ENCODE measurements at regions not wholly inside any gene's neighbourhood (a gene's known extent, or its start where the extent isn't known, plus 50 kb on each side); places are given as distances from the start of the nearest gene placed in this dataset.
A peak's percentile ranks its signal among the peaks of the same experiment; 100 is the strongest.
"Not testable (repeated sequence)": the region's sequence is repeated elsewhere in the genome, so short reads cannot be mapped to it uniquely, and the experiment has no call there.

- ATAC-seq (ENCODE audit: low FRiP score); DNase-seq (ENCODE audit: low spot score): not testable (repeated sequence)
Observed at GRCh38 chr20:30302786-30303185, 954.7 kb upstream of the DEFB115 start.

- not testable (repeated sequence) for ATAC-seq (ENCODE audit: low FRiP score); DNase-seq (ENCODE audit: low spot score)
Observed at GRCh38 chr20:30309938-30310337, 947.5 kb upstream of the DEFB115 start.

DNA sequence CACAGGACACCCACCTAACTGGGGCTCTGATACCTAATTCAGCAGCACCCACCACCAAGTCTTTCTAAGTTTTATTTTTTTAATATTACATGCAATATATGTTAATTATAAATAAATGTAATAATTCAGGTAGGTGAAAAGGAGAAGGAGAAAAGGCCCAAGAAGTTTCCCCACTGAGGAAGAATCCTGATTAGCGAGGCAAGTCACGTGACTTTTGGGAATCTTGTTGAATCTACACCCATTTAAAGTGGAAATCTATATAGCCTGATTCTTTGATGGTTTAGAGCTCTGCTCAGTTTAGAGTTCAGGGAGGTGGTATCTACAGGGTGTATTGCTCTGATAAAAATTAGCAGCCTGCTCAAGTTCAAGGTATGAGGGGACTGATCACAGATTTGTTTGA is 947.1 kb upstream of the DEFB115 start:
- DNase-seq (ENCODE audit: low spot score); ATAC-seq (ENCODE audit: low FRiP score): not testable (repeated sequence)

DNA sequence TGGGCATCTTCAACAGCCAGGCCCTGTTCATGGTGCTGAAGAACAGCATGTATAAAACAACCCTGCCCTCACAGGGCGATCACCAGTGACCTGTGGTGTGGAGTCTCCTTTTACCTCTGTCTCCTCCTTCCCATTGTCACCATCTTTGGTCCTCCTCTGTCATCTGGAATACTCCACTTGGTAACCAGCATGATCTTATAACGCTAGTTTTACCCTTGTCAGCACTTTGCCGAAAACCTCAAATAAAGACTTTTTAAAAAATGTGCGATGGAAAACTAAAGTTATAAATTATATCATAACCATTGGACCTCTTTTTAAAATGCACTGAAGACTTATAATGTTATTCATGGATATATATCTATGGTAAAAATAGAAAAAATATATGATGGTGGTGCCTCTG is 945.2 kb upstream of the DEFB115 start:
- DNase-seq (ENCODE audit: low spot score); ATAC-seq (ENCODE audit: low FRiP score): not testable (repeated sequence)

GRCh38 chr20:30313660-30314059 is 943.8 kb upstream of the DEFB115 start:
- DNase-seq (ENCODE audit: low spot score): not testable (repeated sequence)

DNA sequence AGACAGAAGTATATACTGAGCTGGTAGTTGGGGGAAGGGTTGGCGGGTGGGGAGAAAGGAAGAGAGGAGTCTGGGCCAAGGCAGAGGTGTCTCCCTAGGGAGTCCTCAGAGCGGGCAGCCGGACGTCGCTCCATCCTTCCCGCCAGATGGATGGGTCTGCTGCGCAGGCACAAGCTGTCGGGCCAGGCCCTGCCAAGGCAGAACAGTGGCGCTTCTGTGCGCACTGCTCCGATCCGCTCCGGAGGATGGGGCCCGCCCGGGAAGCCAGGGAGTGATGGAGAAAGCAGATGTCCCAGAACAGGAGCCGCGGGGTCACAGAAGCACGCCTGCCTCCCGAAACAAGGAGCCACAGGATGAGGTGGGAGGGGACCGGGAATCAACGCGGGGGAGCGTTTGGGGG is 941.4 kb upstream of the DEFB115 start:
- ATAC-seq (ENCODE audit: low FRiP score); DNase-seq (ENCODE audit: low spot score): not testable (repeated sequence)

More at GRCh38 chr20:30313660-30314059, 943.8 kb upstream of the DEFB115 start:
- not testable (repeated sequence) for ATAC-seq (ENCODE audit: low FRiP score)

DNA sequence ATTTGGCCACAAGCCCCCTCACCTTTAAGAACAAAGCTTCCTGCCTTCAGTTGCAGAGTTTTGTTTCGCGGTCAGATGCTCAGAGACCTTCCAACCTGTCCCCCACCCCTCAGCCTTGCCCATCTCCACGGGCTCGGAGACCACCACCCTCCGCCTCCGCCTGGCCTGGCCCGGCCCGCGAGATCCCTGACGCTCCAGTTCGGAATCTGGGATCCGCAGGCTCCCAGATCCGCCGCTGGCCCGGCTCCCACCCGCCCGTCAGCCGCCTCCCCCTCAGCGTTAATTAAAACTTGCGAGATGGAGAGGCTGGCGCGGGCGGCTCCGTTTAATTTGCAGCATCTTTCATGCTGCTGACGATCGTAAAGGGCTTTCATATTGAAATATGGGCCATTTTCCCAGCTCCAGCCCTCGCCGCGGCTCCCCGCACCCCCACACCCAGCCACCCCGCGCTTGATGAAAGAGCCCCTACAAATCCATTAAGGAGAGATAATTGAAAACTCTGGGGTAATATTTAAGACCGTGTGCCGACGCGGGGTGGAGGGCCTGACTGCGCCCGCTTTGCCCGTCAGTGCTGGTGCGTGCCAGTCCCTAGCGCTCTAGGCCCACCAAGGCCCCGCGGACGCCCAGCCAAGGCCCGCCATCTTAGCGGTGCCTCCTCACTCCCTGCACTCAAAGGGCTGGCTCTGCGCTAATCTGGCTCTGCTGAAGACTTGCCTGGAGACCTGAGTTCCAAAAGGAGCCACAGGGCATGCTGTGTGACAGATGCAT is 940.7 kb upstream of the DEFB115 start:
- DNase-seq (ENCODE audit: low spot score); ATAC-seq (ENCODE audit: low FRiP score): not testable (repeated sequence)

DNA sequence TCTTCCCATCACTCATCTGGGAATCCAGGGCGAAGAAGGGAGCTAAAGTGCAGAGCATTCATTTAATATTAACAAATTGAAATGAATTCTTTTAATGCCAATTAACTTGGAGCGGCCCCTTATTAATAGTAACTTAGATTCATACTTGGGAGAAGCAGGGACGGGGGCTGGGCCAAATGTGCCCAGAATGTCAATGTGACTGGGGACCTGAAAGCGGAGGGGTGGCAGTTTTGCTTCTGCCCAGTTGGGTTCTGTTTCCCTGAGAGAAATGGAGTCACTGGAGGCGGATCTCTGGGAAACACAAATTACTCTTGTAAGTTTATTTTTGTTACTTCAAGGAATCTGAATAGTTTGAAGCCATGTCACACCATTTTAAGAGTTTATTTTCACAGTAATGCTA is 923.7 kb upstream of the DEFB115 start:
- ATAC-seq (ENCODE audit: low FRiP score); DNase-seq (ENCODE audit: low spot score): not testable (repeated sequence)

GRCh38 chr20:30337556-30337955 is 919.9 kb upstream of the DEFB115 start:
- DNase-seq (ENCODE audit: low spot score); ATAC-seq (ENCODE audit: low FRiP score): not testable (repeated sequence)

GRCh38 chr20:30348932-30349331 is 908.5 kb upstream of the DEFB115 start:
- not testable (repeated sequence) for DNase-seq (ENCODE audit: low spot score); ATAC-seq (ENCODE audit: low FRiP score)

DNA sequence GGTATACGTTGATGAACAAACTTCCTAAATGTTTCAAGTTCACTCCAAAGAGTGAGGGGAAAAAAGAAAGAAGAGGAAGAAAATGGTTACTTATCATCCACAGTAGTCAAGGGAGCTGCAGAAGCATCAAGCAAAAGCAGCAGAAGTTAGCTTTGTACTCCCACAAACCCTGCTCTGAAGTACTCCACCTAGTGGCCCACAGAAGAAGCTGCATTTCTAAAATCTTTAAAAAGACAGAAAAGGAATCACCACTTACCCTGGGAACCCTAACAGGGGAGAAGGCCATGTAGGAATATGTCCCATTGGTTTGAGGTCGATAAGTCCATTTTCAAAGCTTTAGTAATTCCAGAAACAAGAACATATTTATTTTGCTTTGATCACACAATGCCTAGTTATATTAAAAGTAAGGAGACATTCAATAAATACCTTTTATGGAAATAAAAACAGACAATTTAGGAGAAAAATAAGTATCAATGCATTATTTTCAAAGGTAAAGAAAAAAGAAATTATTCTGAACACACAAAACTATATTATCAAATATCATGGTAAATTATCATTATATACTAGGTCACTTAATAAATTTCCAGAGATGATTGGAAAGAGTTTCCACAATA is 900.5 kb upstream of the DEFB115 start:
- DNase-seq (ENCODE audit: low spot score); ATAC-seq (ENCODE audit: low FRiP score): not testable (repeated sequence)

GRCh38 chr20:30361756-30362155 is 895.7 kb upstream of the DEFB115 start:
- not testable (repeated sequence) for DNase-seq (ENCODE audit: low spot score); ATAC-seq (ENCODE audit: low FRiP score)

DNA sequence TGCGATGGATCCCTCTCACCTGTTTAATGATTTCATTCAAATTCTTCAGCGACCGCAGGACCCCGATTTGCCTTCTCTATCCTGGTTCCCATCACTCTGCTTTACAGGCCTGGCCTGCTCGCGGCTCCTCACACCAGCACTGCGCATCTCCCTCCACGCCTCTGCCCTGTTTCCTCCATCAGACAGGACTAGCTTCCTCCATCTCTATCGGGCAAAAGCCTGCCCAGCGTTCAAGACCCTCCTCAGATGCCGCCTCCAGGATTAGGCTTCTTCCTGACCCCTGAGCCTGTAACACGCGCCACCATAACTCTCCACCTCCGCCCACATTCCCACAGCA is 881.1 kb upstream of the DEFB115 start:
- DNase-seq (ENCODE audit: low spot score): not testable (repeated sequence)

GRCh38 chr20:30376767-30377658 is 880.5 kb upstream of the DEFB115 start:
- no peak for TF ChIP-seq CTCF (IDR thresholded peaks at IDR 0.05)
- ATAC-seq (ENCODE audit: low FRiP score) (peak; percentile 91), DNase-seq (ENCODE audit: low spot score) (peak; percentile 40)

More for the DNA sequence above, 881.1 kb upstream of the DEFB115 start:
- ATAC-seq (ENCODE audit: low FRiP score): not testable (repeated sequence)

DNA sequence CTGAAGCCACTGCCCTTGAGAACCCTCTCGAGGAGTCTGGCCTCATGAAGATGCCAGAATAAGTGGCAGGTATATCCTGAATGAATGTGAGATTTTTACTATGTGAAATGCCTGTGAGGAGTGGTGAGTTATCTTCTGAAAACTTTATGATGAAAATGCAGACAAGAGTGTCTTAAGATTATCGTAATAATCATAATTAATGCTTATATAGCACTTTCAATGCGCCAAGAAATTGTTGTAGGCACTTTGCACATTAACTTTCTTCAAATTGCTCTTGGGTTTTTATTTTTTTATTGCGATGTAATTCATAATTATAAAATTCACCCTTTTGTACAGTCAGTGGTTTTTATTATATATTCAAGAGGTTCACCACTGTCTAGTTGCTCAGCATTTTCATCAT is 879.1 kb upstream of the DEFB115 start:
- DNase-seq (ENCODE audit: low spot score); ATAC-seq (ENCODE audit: low FRiP score): not testable (repeated sequence)

- DNase-seq (ENCODE audit: low spot score); ATAC-seq (ENCODE audit: low FRiP score): not testable (repeated sequence)
Observed at GRCh38 chr20:30378721-30379120, 878.7 kb upstream of the DEFB115 start.

- ATAC-seq (ENCODE audit: low FRiP score); DNase-seq (ENCODE audit: low spot score): not testable (repeated sequence)
Observed at GRCh38 chr20:30384841-30385240, 872.6 kb upstream of the DEFB115 start.

- not testable (repeated sequence) for DNase-seq (ENCODE audit: low spot score); ATAC-seq (ENCODE audit: low FRiP score)
Observed at GRCh38 chr20:30386099-30386498, 871.4 kb upstream of the DEFB115 start.

Measured in omental fat pad (tissue), 3 donors.